ENCODE measurements at regions not wholly inside any gene's neighbourhood (a gene's known extent, or its start where the extent isn't known, plus 50 kb on each side); places are given as distances from the start of the nearest gene placed in this dataset.

GRCh38 chr2:126839796-126840195 is 58.9 kb upstream of the TEX51 start:
- no peaks in the 10 kb centered on the region for H3K4me1 Mint-ChIP-seq (ENCODE audit: low read depth)
- TF ChIP-seq, protein P1, sequence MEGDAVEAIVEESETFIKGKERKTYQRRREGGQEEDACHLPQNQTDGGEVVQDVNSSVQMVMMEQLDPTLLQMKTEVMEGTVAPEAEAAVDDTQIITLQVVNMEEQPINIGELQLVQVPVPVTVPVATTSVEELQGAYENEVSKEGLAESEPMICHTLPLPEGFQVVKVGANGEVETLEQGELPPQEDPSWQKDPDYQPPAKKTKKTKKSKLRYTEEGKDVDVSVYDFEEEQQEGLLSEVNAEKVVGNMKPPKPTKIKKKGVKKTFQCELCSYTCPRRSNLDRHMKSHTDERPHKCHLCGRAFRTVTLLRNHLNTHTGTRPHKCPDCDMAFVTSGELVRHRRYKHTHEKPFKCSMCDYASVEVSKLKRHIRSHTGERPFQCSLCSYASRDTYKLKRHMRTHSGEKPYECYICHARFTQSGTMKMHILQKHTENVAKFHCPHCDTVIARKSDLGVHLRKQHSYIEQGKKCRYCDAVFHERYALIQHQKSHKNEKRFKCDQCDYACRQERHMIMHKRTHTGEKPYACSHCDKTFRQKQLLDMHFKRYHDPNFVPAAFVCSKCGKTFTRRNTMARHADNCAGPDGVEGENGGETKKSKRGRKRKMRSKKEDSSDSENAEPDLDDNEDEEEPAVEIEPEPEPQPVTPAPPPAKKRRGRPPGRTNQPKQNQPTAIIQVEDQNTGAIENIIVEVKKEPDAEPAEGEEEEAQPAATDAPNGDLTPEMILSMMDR (IDR thresholded peaks at IDR 0.05): no peak
- no peaks in the 10 kb centered on the region for H3K36me3 Mint-ChIP-seq (ENCODE audit: low read depth)
- H3K9me3 Mint-ChIP-seq (ENCODE audit: low read depth): no peaks in the 10 kb centered on the region
- H3K27me3 Mint-ChIP-seq (ENCODE audit: low read depth): peaks cover 22% of the 10 kb centered on the region
- DNase-seq (ENCODE audit: low spot score): no peak
- H3K27ac Mint-ChIP-seq (ENCODE audit: unreplicated experiment): no peak overlapping the region
- H3K4me3 Mint-ChIP-seq (ENCODE audit: unreplicated experiment): no peak overlapping the region

GRCh38 chr2:126843081-126843480 is 55.6 kb upstream of the TEX51 start:
- TF ChIP-seq, protein P1 (IDR thresholded peaks at IDR 0.05): no peak
- Mint-ChIP-seq H3K4me1 (ENCODE audit: low read depth) (no peaks in the 10 kb centered on the region), H3K27me3 (ENCODE audit: low read depth) (peaks cover 35% of the 10 kb centered on the region), H3K27ac (ENCODE audit: unreplicated experiment) (no peak overlapping the region), H3K36me3 (ENCODE audit: low read depth) (no peaks in the 10 kb centered on the region), H3K4me3 (ENCODE audit: unreplicated experiment) (no peak overlapping the region), H3K9me3 (ENCODE audit: low read depth) (peaks cover 3% of the 10 kb centered on the region)
- DNase-seq (ENCODE audit: low spot score): no peak

- TF ChIP-seq, protein P1 (IDR thresholded peaks at IDR 0.05): no peak
These were observed 52.4 kb upstream of the TEX51 start for GRCh38 chr2:126846241-126846640.

More at GRCh38 chr2:126846241-126846640, 52.4 kb upstream of the TEX51 start:
- no peaks in the 10 kb centered on the region for H3K4me1 Mint-ChIP-seq (ENCODE audit: low read depth)
- H3K27ac Mint-ChIP-seq (ENCODE audit: unreplicated experiment): no peak overlapping the region
- H3K4me3 Mint-ChIP-seq (ENCODE audit: unreplicated experiment): no peak overlapping the region
- peaks cover 3% of the 10 kb centered on the region for H3K9me3 Mint-ChIP-seq (ENCODE audit: low read depth)
- H3K36me3 Mint-ChIP-seq (ENCODE audit: low read depth): no peaks in the 10 kb centered on the region
- H3K27me3 Mint-ChIP-seq (ENCODE audit: low read depth): peaks cover 34% of the 10 kb centered on the region
- DNase-seq (ENCODE audit: low spot score): no peak
